Panc1 (cell line): ENCODE measurements at regions not wholly inside any gene's neighbourhood (a gene's known extent, or its start where the extent isn't known, plus 50 kb on each side); places are given as distances from the start of the nearest gene placed in this dataset.
A peak's percentile ranks its signal among the peaks of the same experiment; 100 is the strongest.

Experiments
- ATAC-seq: fragments of 200-7000 bp; cut with Tn5 transposase; 2 replicates; pipeline ENCODE4 v1.9.1; 2020; ENCODE audit warnings: mild to moderate bottlenecking, moderate library complexity
- BruUV-seq: library from RNA; stranded (reverse); fragments of 400-500 nt; replicated peaks from 2 replicates; lab custom pipeline; 2021; lab: Mats Ljungman, UMichigan
- CTCF ChIA-PET: fragments of 300-600 bp; sonication (Branson Sonifier 250); formaldehyde crosslinking; loops from one replicate; lab custom pipeline; 2022; ENCODE audit warnings: antibody characterized with exemption; lab: Charles Lee
- POLR2A ChIA-PET: fragments of 300-600 bp; sonication (Branson Sonifier 250); formaldehyde crosslinking; loops from one replicate; lab custom pipeline; 2022; ENCODE audit warnings: antibody characterized with exemption; lab: Charles Lee
- DNase-seq: peaks from one replicate; pipeline ENCODE4 v3.0.0-alpha.2; 2010; ENCODE audit warnings: low read depth, low spot score
- H3K27ac ChIP-seq: 2 replicates; pipeline ENCODE4 v1.5.1; 2011; ENCODE audit warnings: mild to moderate bottlenecking, low read length, inconsistent platforms
- H3K27me3 ChIP-seq: fragments of 200-500 bp; sonication (Bioruptor generic); 2 replicates; pipeline ENCODE4 v1.6.0; 2014; ENCODE audit warnings: low read length, inconsistent platforms; ENCODE audit not compliant: control insufficient read depth, insufficient read depth
- H3K36me3 ChIP-seq: fragments of 200-500 bp; sonication (Bioruptor generic); 2 replicates; pipeline ENCODE4 v1.5.1; 2014; ENCODE audit warnings: inconsistent platforms, mild to moderate bottlenecking, low read length, moderate library complexity; ENCODE audit not compliant: control insufficient read depth, insufficient read depth
- H3K4me1 ChIP-seq: 2 replicates; pipeline ENCODE4 v1.5.1; 2011; ENCODE audit warnings: inconsistent platforms, mild to moderate bottlenecking, low read length, moderate library complexity; ENCODE audit not compliant: control insufficient read depth, insufficient read depth
- H3K4me3 ChIP-seq, 2 experiments: 2 replicates each; pipeline ENCODE4 v1.5.1; 2011 to 2012; ENCODE audit warnings: low read depth in 2 of 2, low read length in 2 of 2, mild to moderate bottlenecking in 2 of 2, inconsistent platforms in 1 of 2, moderate library complexity in 1 of 2
- H3K9me3 ChIP-seq: fragments of 200-500 bp; sonication (Bioruptor generic); 2 replicates; pipeline ENCODE4 v1.5.1; 2014; ENCODE audit warnings: low read depth, mild to moderate bottlenecking, inconsistent platforms, low read length, moderate library complexity; ENCODE audit not compliant: control insufficient read depth, insufficient read depth
- POLR2AphosphoS5 ChIP-seq: IDR thresholded peaks from 2 replicates; pipeline ENCODE4 v1.6.1; 2012; ENCODE audit warnings: mild to moderate bottlenecking, low read depth, low read length, moderate library complexity
- SIN3A ChIP-seq: IDR thresholded peaks from 2 replicates; pipeline ENCODE4 v1.6.1; 2012; ENCODE audit warnings: low read depth, mild to moderate bottlenecking, low read length, moderate library complexity, borderline replicate concordance; ENCODE audit not compliant: insufficient read depth
- TCF7L2 ChIP-seq: IDR thresholded peaks from 2 replicates; pipeline ENCODE4 v1.6.1; 2011; ENCODE audit warnings: mild to moderate bottlenecking, low read depth, low read length, inconsistent platforms
- in situ Hi-C: cut with HindIII; loops from 2 replicates; pipeline ENCODE4 v1.10.0; 2016; ENCODE audit warnings: low sequenced_read_pairs, low pct_unique_long_range_greater_than_20kb
- intact Hi-C: fragments of 100-400 bp; cut with micrococcal nuclease; formaldehyde crosslinking; loops from one replicate; pipeline ENCODE4 v1.10.0; 2022; ENCODE audit not compliant: unreplicated experiment
- TF ChIP-seq, protein P1 (sequence below), 2 experiments: IDR thresholded peaks; 2 replicates each; pipeline ENCODE4 v1.6.1; 2011 to 2012; ENCODE audit warnings: low read depth in 2 of 2, control low read depth in 1 of 2, low read length in 1 of 2, mild to moderate bottlenecking in 1 of 2, moderate library complexity in 1 of 2; ENCODE audit not compliant: insufficient read depth in 1 of 2

DNA sequence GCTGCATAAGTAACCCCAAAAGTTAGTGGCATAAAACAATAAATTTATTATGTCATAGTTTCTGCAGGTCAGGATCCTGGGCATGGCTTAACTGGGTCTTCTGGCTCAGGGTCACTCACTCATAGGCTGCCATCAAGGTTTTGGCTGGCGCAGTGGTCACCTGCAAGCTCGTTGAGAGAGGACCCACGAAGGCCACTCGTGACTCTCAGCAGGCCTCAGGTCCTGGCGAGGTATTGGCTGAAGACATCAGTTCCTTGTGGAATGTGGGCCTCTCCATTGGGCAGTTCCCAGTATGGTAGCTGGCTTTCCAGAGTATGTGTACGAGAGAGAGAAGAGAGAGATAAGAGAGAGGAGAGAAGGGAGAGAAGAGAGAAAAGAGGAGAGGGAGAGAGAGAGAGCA, 138.3 kb upstream of the KLF14 start:
- ATAC-seq (peak; percentile 6), DNase-seq (no peak)
- Histone ChIP-seq H3K27me3 (no peaks in the 10 kb centered on the region), H3K4me1 (peaks cover 60% of the 10 kb centered on the region), H3K36me3 (peaks cover 14% of the 10 kb centered on the region), H3K27ac (peak overlapping the region; percentile 64), H3K9me3 (no peaks in the 10 kb centered on the region), H3K4me3 (no peak overlapping the region)
- intact Hi-C loops, result no loop called here
- POLR2A ChIA-PET, result interaction anchor here (0.8 kb wide), 1 partner anchor 45 kb away, joined by 8 read pairs; no protein-coding TSS in a partner anchor
- in situ Hi-C loops, result no loop called here
- BruUV-seq, result no TSS peak
- CTCF ChIA-PET, result interaction anchor here (0.6 kb wide), 1 partner anchor 635 kb away, joined by 3 read pairs; no protein-coding TSS in a partner anchor
- 0 out of 2 replicates have a peak, but pooled peaks have one; percentile 13 for TF ChIP-seq SIN3A
- TF ChIP-seq, protein P1, sequence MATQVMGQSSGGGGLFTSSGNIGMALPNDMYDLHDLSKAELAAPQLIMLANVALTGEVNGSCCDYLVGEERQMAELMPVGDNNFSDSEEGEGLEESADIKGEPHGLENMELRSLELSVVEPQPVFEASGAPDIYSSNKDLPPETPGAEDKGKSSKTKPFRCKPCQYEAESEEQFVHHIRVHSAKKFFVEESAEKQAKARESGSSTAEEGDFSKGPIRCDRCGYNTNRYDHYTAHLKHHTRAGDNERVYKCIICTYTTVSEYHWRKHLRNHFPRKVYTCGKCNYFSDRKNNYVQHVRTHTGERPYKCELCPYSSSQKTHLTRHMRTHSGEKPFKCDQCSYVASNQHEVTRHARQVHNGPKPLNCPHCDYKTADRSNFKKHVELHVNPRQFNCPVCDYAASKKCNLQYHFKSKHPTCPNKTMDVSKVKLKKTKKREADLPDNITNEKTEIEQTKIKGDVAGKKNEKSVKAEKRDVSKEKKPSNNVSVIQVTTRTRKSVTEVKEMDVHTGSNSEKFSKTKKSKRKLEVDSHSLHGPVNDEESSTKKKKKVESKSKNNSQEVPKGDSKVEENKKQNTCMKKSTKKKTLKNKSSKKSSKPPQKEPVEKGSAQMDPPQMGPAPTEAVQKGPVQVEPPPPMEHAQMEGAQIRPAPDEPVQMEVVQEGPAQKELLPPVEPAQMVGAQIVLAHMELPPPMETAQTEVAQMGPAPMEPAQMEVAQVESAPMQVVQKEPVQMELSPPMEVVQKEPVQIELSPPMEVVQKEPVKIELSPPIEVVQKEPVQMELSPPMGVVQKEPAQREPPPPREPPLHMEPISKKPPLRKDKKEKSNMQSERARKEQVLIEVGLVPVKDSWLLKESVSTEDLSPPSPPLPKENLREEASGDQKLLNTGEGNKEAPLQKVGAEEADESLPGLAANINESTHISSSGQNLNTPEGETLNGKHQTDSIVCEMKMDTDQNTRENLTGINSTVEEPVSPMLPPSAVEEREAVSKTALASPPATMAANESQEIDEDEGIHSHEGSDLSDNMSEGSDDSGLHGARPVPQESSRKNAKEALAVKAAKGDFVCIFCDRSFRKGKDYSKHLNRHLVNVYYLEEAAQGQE (IDR thresholded peaks at IDR 0.05; ENCODE audit: insufficient read depth in 1 of 2, low read depth in 2 of 2, low read length in 1 of 2), result no peak

DNA sequence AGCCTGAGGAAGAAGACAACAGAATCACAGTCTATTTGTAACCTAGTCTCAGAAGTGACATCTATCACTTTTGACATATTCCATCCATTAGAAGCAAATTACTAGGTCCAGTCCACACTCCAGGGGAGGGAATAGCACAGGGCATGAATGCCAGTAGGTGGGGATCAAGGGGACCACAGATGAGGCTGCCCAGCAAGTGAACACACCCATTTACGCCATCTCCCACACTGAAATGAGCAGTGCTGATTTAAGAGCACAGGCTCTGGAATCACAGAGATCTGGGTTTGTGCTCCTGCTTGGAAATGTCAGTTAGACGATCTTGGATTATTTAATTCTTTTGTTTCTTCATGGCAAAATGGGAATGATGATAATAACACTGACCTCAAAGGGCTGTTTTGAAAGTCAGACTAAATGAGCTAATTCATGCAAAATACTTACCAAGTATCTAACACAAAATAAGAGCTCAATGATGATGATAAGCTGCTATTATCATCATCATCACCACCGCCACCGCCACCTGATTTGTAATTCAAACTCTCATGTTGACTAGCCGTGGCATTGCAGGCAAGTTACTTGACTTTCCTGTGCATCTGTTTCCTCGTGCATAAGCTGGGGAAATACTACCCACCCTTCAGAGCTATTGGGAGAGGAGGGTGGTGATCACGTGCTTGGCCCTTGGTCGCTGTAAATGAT, 138.9 kb upstream of the KLF14 start:
- peaks cover 19% of the 10 kb centered on the region for H3K36me3 ChIP-seq
- no peaks in the 10 kb centered on the region for H3K27me3 ChIP-seq
- ATAC-seq (peak; percentile 50), DNase-seq (no peak)
- no peak overlapping the region for H3K4me3 ChIP-seq
- in situ Hi-C loops (no loop called here), intact Hi-C loops (no loop called here)
- ChIA-PET CTCF (interaction anchor here (0.6 to 0.7 kb wide), 2 partner anchors 103 to 634 kb away, joined by 3 to 9 read pairs; no protein-coding TSS in a partner anchor), POLR2A (interaction anchor here (0.8 kb wide), 1 partner anchor 45 kb away, joined by 8 read pairs; no protein-coding TSS in a partner anchor)
- peaks cover 66% of the 10 kb centered on the region for H3K4me1 ChIP-seq
- BruUV-seq, result TSS peak; percentile 14
- peak overlapping the region; percentile 64 for H3K27ac ChIP-seq
- no peaks in the 10 kb centered on the region for H3K9me3 ChIP-seq
- TF ChIP-seq, protein P1 (IDR thresholded peaks at IDR 0.05; ENCODE audit: insufficient read depth in 1 of 2, low read depth in 2 of 2, low read length in 1 of 2), result no peak
- no peak for TF ChIP-seq TCF7L2
- TF ChIP-seq POLR2AphosphoS5, result peak; percentile 64; the same call in 1 of the 2 replicates
- no peak for TF ChIP-seq SIN3A
